ENCODE measurements at regions not wholly inside any gene's neighbourhood (a gene's known extent, or its start where the extent isn't known, plus 50 kb on each side); places are given as distances from the start of the nearest gene placed in this dataset.
"Not testable (repeated sequence)": the region's sequence is repeated elsewhere in the genome, so short reads cannot be mapped to it uniquely, and the experiment has no call there.

DNA sequence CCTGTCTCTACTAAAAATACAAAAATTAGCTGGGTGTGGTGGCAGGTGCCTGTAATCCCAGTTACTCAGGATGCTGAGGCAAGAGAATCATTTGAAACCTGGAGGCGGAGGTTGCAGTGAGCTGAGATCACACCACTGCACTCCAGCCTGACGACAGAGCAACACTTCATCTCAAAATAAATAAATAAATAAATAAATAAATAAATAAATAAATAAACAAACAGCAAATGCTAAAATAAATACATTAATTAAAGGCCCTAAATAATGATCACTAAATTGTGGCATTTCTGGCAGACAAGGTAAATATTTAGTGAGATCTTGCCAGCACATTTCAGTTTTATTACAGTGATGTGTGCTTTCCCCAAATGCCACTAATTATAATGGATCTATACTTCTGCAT is 427.8 kb downstream of the RND3 start:
- H3K9ac ChIP-seq (ENCODE audit: low read length): not testable (repeated sequence)
- peaks cover 19% of the 10 kb centered on the region for H3K4me1 ChIP-seq (ENCODE audit: insufficient read depth, low read length)

DNA sequence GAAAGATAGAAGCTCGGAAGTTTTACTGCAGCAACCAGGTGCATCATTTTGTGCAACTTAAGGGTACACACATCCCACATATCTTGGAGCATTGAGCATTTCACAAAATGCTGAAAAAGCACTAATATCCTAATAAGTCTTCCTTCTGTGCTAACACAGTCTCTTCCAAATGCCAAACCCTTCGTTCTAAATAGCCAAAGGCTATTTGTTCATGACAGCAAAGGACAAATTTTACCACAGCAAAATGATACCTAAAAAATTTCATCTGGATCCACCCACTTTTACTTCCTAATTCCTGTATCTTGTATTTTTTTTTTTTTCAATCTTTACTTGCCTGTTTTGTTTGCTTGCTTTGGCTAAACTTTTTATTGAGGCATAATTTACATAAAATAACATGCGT is 435.0 kb downstream of the RND3 start:
- H3K27me3 ChIP-seq (ENCODE audit: control insufficient read depth in 1 of 2, insufficient read depth in 2 of 2, low read length in 2 of 2): no peaks in the 10 kb centered on the region
- H3K4me1 ChIP-seq (ENCODE audit: insufficient read depth, low read length): no peaks in the 10 kb centered on the region
- no peaks in the 10 kb centered on the region for H3K36me3 ChIP-seq (ENCODE audit: insufficient read depth, low read length)
- H3K4me3 ChIP-seq (ENCODE audit: low read depth in 1 of 2, low read length in 2 of 2): no peak overlapping the region
- H3K9me3 ChIP-seq (ENCODE audit: low read length): no peaks in the 10 kb centered on the region
- H3K27ac ChIP-seq (ENCODE audit: low read depth, low read length): no peak overlapping the region
- no peak overlapping the region for H3K9ac ChIP-seq (ENCODE audit: low read length)

More for the DNA sequence above, 427.8 kb downstream of the RND3 start:
- not testable (repeated sequence) for H3K9me3 ChIP-seq (ENCODE audit: low read length); H3K4me3 ChIP-seq (ENCODE audit: low read depth in 1 of 2, low read length in 2 of 2); H3K36me3 ChIP-seq (ENCODE audit: insufficient read depth, low read length); H3K27ac ChIP-seq (ENCODE audit: low read depth, low read length); H3K27me3 ChIP-seq (ENCODE audit: control insufficient read depth in 1 of 2, insufficient read depth in 2 of 2, low read length in 2 of 2)

DNA sequence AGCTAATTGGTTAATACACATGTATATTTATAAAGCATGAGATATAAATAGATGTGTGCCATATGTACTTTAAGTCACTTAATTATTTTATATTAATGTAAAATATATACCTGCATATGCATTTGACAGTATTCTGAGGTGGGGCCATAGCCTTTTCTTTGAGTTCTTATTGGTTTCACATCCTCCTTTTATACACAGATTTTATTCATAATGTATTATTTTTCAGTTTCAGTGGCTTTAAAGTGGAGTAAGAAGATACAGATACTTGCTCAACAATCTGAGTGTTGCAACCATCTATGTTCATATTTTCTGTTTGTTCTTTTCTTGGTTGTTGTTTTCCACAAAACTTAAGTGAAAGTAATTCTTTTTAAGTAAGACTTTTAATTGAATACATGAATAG is 436.5 kb downstream of the RND3 start:
- no peaks in the 10 kb centered on the region for H3K27me3 ChIP-seq (ENCODE audit: control insufficient read depth in 1 of 2, insufficient read depth in 2 of 2, low read length in 2 of 2)
- no peak overlapping the region for H3K4me3 ChIP-seq (ENCODE audit: low read depth in 1 of 2, low read length in 2 of 2)
- no peak overlapping the region for H3K9ac ChIP-seq (ENCODE audit: low read length)
- H3K36me3 ChIP-seq (ENCODE audit: insufficient read depth, low read length): no peaks in the 10 kb centered on the region
- no peaks in the 10 kb centered on the region for H3K4me1 ChIP-seq (ENCODE audit: insufficient read depth, low read length)
- H3K9me3 ChIP-seq (ENCODE audit: low read length): no peaks in the 10 kb centered on the region
- H3K27ac ChIP-seq (ENCODE audit: low read depth, low read length): no peak overlapping the region

DNA sequence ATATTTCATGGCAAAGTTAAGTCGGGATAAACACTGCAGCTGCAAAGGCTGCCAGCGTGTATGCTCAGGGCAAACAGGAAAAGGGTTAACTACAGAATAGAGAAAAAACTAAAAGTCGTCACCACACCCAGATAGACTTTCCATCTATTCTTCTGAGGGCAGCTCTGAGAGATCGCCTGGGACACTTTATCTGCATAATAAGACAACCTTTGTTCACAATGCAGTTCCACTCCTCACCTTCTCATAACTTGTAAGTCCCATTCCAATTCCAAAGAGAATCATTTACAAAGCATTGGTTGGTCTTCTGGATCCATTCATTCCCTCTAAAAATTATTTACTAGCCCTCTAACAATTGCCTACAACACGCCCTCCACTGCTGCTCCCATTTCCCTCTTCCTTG is 437.4 kb downstream of the RND3 start:
- Histone ChIP-seq H3K27me3 (ENCODE audit: control insufficient read depth in 1 of 2, insufficient read depth in 2 of 2, low read length in 2 of 2) (no peaks in the 10 kb centered on the region), H3K9me3 (ENCODE audit: low read length) (no peaks in the 10 kb centered on the region), H3K4me3 (ENCODE audit: low read depth in 1 of 2, low read length in 2 of 2) (no peak overlapping the region), H3K36me3 (ENCODE audit: insufficient read depth, low read length) (no peaks in the 10 kb centered on the region), H3K9ac (ENCODE audit: low read length) (no peak overlapping the region), H3K27ac (ENCODE audit: low read depth, low read length) (no peak overlapping the region), H3K4me1 (ENCODE audit: insufficient read depth, low read length) (no peaks in the 10 kb centered on the region)

DNA sequence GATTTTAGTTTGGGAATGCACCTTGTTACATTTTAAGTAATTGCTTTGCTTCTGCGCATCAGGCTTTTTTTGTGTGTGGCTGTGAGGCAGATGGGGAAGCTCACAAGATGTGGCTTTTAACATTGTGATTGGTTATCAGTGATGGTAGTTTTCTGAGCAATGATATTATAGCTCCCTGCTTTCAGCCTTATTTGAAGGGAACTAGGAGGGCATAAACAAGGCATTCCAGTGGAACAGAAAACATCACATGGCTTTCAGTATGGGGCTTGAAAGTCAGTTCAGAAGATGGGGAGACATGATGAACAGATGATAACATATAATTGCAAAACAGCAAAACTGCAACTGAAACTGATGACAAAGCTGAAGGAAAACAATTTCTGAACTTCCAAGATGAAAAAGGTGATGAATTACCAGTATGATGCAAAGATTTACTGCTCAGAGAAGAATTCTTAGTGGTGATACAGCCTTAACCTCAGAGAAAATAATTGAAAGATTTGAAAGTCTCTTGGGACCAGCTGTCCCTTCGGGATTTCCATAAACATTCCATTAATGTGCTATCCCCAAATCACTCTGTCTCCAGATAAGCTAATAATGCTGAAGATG is 439.7 kb downstream of the RND3 start:
- no peaks in the 10 kb centered on the region for H3K9me3 ChIP-seq (ENCODE audit: low read length)
- H3K4me3 ChIP-seq (ENCODE audit: low read depth in 1 of 2, low read length in 2 of 2): no peak overlapping the region
- H3K27me3 ChIP-seq (ENCODE audit: control insufficient read depth in 1 of 2, insufficient read depth in 2 of 2, low read length in 2 of 2): no peaks in the 10 kb centered on the region
- H3K4me1 ChIP-seq (ENCODE audit: insufficient read depth, low read length): no peaks in the 10 kb centered on the region
- no peak overlapping the region for H3K9ac ChIP-seq (ENCODE audit: low read length)
- H3K36me3 ChIP-seq (ENCODE audit: insufficient read depth, low read length): no peaks in the 10 kb centered on the region
- no peak overlapping the region for H3K27ac ChIP-seq (ENCODE audit: low read depth, low read length)

DNA sequence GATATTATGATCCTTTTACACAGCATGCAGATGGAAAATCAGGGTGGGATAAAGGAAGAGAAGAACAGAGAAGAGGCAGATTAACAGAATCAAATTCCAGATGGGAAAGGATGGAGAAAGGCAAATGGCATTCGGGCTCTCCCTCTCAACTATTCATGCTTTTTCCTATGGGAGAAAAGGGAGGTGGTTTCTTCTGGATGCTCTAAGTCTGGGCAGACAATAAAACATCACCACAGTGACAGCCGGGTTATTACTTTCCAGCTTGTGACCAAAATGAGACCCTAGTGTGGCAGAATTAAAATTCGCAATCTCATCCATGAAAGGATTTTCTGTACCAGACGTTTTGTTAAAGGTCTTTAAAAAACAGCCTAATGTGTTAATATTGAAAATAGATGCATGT is 440.7 kb downstream of the RND3 start:
- no peaks in the 10 kb centered on the region for H3K27me3 ChIP-seq (ENCODE audit: control insufficient read depth in 1 of 2, insufficient read depth in 2 of 2, low read length in 2 of 2)
- H3K36me3 ChIP-seq (ENCODE audit: insufficient read depth, low read length): no peaks in the 10 kb centered on the region
- no peak overlapping the region for H3K9ac ChIP-seq (ENCODE audit: low read length)
- no peak overlapping the region for H3K27ac ChIP-seq (ENCODE audit: low read depth, low read length)
- H3K4me1 ChIP-seq (ENCODE audit: insufficient read depth, low read length): no peaks in the 10 kb centered on the region
- no peak overlapping the region for H3K4me3 ChIP-seq (ENCODE audit: low read depth in 1 of 2, low read length in 2 of 2)
- no peaks in the 10 kb centered on the region for H3K9me3 ChIP-seq (ENCODE audit: low read length)

DNA sequence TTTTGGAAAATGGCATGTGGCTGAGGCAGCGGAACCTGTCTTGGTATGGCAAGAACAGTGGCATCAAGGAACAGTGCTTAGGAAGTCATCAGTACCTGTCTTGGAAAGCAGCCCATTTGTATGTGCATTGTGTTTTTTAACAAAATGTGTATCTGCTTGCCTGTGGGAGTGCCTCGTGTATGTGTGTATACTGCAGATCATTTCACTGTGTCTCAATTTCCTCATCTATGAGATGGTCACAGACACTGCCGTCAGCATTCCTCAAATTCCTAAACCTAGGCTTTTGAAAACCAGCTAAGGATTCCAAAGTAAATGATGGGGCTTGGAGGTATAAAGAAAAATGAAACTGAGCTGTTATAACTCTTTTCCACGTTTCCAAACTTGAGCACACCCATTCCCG is 441.3 kb downstream of the RND3 start:
- Histone ChIP-seq H3K9ac (ENCODE audit: low read length) (no peak overlapping the region), H3K4me3 (ENCODE audit: low read depth in 1 of 2, low read length in 2 of 2) (no peak overlapping the region), H3K9me3 (ENCODE audit: low read length) (no peaks in the 10 kb centered on the region), H3K27ac (ENCODE audit: low read depth, low read length) (no peak overlapping the region), H3K27me3 (ENCODE audit: control insufficient read depth in 1 of 2, insufficient read depth in 2 of 2, low read length in 2 of 2) (no peaks in the 10 kb centered on the region), H3K36me3 (ENCODE audit: insufficient read depth, low read length) (no peaks in the 10 kb centered on the region), H3K4me1 (ENCODE audit: insufficient read depth, low read length) (no peaks in the 10 kb centered on the region)

DNA sequence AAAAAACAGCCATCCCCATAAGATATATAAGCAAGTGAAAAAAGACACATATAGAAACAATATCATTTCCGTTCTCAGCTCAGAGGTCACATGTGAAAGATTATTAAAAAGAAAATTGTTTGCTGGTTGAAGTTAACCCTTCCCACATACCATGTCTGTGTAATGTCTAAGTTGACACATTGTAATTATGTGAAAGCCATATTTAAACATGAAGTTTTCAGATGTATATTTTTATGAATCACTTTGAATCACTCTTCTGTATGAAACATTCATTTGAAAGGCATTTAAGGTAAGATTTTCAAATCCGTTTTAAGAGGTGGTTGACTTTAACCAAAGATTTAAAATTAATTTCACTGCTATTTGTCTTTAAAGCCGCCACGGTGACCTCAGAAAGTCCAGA is 441.9 kb downstream of the RND3 start:
- H3K4me1 ChIP-seq (ENCODE audit: insufficient read depth, low read length): no peaks in the 10 kb centered on the region
- no peak overlapping the region for H3K9ac ChIP-seq (ENCODE audit: low read length)
- no peaks in the 10 kb centered on the region for H3K9me3 ChIP-seq (ENCODE audit: low read length)
- no peaks in the 10 kb centered on the region for H3K27me3 ChIP-seq (ENCODE audit: control insufficient read depth in 1 of 2, insufficient read depth in 2 of 2, low read length in 2 of 2)
- no peak overlapping the region for H3K4me3 ChIP-seq (ENCODE audit: low read depth in 1 of 2, low read length in 2 of 2)
- no peak overlapping the region for H3K27ac ChIP-seq (ENCODE audit: low read depth, low read length)
- H3K36me3 ChIP-seq (ENCODE audit: insufficient read depth, low read length): no peaks in the 10 kb centered on the region

DNA sequence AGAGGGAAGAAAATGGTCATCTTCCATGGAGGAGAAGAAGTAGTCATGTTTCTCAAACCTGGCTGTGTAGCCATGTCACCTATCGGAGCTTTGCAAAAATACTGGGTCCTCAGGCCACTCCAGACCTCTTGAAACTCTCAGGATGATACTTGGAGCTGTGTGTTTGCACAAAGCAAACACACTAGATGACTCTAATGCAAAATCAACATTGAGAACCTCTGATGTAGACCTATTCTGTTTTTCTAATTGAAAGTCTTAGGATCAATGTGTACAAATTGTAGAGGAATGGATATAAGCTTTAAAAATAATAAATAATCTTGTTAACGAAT is 444.3 kb downstream of the RND3 start:
- no peak overlapping the region for H3K9ac ChIP-seq (ENCODE audit: low read length)
- H3K4me3 ChIP-seq (ENCODE audit: low read depth in 1 of 2, low read length in 2 of 2): no peak overlapping the region
- H3K27me3 ChIP-seq (ENCODE audit: control insufficient read depth in 1 of 2, insufficient read depth in 2 of 2, low read length in 2 of 2): no peaks in the 10 kb centered on the region
- no peak overlapping the region for H3K27ac ChIP-seq (ENCODE audit: low read depth, low read length)
- H3K4me1 ChIP-seq (ENCODE audit: insufficient read depth, low read length): no peaks in the 10 kb centered on the region
- no peaks in the 10 kb centered on the region for H3K9me3 ChIP-seq (ENCODE audit: low read length)
- no peaks in the 10 kb centered on the region for H3K36me3 ChIP-seq (ENCODE audit: insufficient read depth, low read length)

DNA sequence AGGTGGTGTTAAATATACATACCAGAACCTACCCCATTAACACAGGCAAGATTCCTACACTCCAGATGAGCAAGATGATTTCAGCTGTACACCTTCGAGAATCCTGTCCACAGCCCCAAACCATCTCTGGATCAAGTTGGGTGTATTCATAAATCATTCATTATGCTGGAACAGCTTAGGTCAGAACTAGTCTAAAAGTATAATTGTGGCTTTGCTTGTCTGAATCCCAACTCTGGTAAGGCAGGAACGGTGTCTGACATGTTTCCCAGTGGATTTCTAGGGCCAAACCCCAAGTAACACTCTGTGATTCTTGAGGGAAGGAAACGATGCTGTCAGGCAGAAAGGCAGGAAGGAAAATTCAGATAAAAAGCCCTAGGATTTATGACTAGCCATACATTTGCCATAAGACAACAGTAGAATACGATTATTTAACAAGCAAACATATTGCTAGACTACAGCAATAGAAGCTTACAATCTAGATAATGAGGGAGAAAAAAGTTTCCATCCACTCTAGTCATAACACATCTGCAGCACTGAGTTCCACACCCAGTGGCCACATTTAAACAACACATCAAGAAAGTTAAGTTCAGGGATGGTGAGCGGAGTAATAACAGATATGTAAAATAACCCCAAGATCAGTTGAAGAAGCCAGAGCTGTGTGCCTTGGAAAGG is 444.8 kb downstream of the RND3 start:
- Histone ChIP-seq H3K27me3 (ENCODE audit: control insufficient read depth in 1 of 2, insufficient read depth in 2 of 2, low read length in 2 of 2) (no peaks in the 10 kb centered on the region), H3K36me3 (ENCODE audit: insufficient read depth, low read length) (no peaks in the 10 kb centered on the region), H3K27ac (ENCODE audit: low read depth, low read length) (no peak overlapping the region), H3K9me3 (ENCODE audit: low read length) (no peaks in the 10 kb centered on the region), H3K4me3 (ENCODE audit: low read depth in 1 of 2, low read length in 2 of 2) (no peak overlapping the region), H3K4me1 (ENCODE audit: insufficient read depth, low read length) (no peaks in the 10 kb centered on the region), H3K9ac (ENCODE audit: low read length) (no peak overlapping the region)

DNA sequence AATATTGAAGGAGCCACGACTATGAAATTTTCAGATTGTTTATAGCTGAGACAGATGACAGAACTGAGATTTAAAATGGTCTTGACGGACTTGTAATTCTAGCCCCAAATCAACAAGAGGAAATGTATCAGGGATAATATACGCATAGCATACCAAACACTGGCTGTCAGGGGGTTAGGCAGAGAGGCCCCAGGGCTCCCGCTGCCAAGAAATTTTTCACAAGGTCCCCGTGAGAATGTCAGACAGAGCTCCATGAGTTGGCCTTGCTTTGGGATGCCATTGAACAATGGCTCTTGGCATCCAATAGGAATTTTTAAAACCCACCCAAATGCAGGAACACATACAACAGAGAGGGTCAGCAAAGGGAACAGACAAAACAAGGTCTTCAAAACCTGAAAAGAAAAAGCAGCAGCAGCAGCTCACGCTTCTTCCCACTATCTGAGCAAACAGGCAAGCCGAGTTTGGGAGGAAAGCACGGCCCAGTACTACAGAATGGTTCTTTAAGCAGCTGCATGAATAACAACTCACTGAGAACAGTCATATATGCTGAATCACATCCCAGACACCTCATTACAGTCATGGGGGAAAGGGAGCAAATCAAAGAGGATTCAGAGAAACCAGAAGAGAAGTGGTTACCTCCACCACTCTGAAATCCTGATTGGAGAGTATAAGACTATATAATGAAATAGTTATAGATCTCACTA is 445.6 kb downstream of the RND3 start:
- Histone ChIP-seq H3K4me1 (ENCODE audit: insufficient read depth, low read length) (no peaks in the 10 kb centered on the region), H3K4me3 (ENCODE audit: low read depth in 1 of 2, low read length in 2 of 2) (no peak overlapping the region), H3K27me3 (ENCODE audit: control insufficient read depth in 1 of 2, insufficient read depth in 2 of 2, low read length in 2 of 2) (no peaks in the 10 kb centered on the region), H3K9ac (ENCODE audit: low read length) (no peak overlapping the region), H3K27ac (ENCODE audit: low read depth, low read length) (no peak overlapping the region), H3K36me3 (ENCODE audit: insufficient read depth, low read length) (no peaks in the 10 kb centered on the region), H3K9me3 (ENCODE audit: low read length) (no peaks in the 10 kb centered on the region)

DNA sequence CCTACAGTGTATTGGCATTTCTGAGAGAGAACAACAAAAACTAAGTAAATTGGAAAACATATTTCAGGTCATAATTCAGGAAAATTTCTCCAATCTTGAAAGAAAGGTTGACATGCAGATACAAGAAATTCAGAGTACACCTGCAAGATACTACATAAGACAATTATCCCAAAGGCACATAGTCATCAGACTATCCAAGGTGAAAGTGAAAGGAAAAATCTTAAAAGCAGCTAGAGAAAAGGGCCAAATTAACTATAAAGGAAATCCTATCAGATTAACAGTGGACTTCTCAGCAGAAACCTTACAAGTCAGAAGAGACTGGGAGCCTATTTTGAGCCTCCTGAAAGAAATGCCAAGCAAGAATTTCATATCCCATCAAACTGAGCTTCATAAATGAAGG is 449.0 kb upstream of the MMADHC start:
- Histone ChIP-seq H3K27ac (ENCODE audit: low read depth, low read length) (no peak overlapping the region), H3K36me3 (ENCODE audit: insufficient read depth, low read length) (no peaks in the 10 kb centered on the region), H3K4me1 (ENCODE audit: insufficient read depth, low read length) (no peaks in the 10 kb centered on the region), H3K9ac (ENCODE audit: low read length) (no peak overlapping the region), H3K4me3 (ENCODE audit: low read depth in 1 of 2, low read length in 2 of 2) (no peak overlapping the region), H3K27me3 (ENCODE audit: control insufficient read depth in 1 of 2, insufficient read depth in 2 of 2, low read length in 2 of 2) (no peaks in the 10 kb centered on the region), H3K9me3 (ENCODE audit: low read length) (no peaks in the 10 kb centered on the region)
